ENCODE measurements at regions not wholly inside any gene's neighbourhood (a gene's known extent, or its start where the extent isn't known, plus 50 kb on each side); places are given as distances from the start of the nearest gene placed in this dataset.

- Histone ChIP-seq H3K36me3 (replicated peaks in 1 of 2; ENCODE audit: control insufficient read depth in 1 of 2, insufficient read depth in 2 of 2, low read length in 2 of 2) (no peaks in the 10 kb centered on the region), H3K9ac (ENCODE audit: insufficient read depth, low read length, poor library complexity, severe bottlenecking) (no peak overlapping the region), H3K4me2 (replicated peaks; ENCODE audit: extremely low read depth, low read length, poor library complexity, severe bottlenecking) (no peak overlapping the region), H3K4me3 (replicated peaks in 1 of 3; ENCODE audit: low read depth in 2 of 3, low read length in 3 of 3) (no peak overlapping the region), H3K79me2 (ENCODE audit: insufficient read depth, low read length) (no peaks in the 10 kb centered on the region), H4K20me1 (ENCODE audit: insufficient read depth, low read length) (no peaks in the 10 kb centered on the region), H3K4me1 (ENCODE audit: control insufficient read depth in 1 of 2, insufficient read depth in 2 of 2, low read length in 2 of 2) (no peaks in the 10 kb centered on the region), H3K9me3 (replicated peaks in 1 of 2; ENCODE audit: control insufficient read depth in 1 of 2, insufficient read depth in 1 of 2, low read length in 2 of 2) (peaks cover 0 to 6% of the 10 kb centered on the region in 2 donors), H3K27me3 (ENCODE audit: control insufficient read depth in 2 of 2, insufficient read depth in 2 of 2, low read length in 2 of 2) (no peaks in the 10 kb centered on the region), H3K27ac (ENCODE audit: low read depth in 1 of 2, low read length in 2 of 2) (no peak overlapping the region), H2AFZ (ENCODE audit: insufficient read depth, low read depth, low read length, poor library complexity, severe bottlenecking) (no peak overlapping the region)
- DNase-seq, result no peak
- TF ChIP-seq CTCF (IDR thresholded peaks at IDR 0.05), result no peak
- Mint-ChIP-seq H3K9me3 (peaks cover 0 to 8% (median 6%) of the 10 kb centered on the region in 7 donors), H3K4me1 (no peaks in the 10 kb centered on the region), H3K36me3 (no peaks in the 10 kb centered on the region), H3K27me3 (ENCODE audit: low read depth in 3 of 3) (peaks cover 0 to 1% (median 1%) of the 10 kb centered on the region in 3 donors), H3K4me3 (no peak overlapping the region), H3K27ac (no peak overlapping the region)
- intact Hi-C loops (cut with micrococcal nuclease), result no loop called here
- WGBS (ENCODE audit: insufficient coverage), result no CpG with 5 or more reads among the region's 2 CpGs
Measured at GRCh38 chr10:83289373-83289772, 849.9 kb upstream of the GHITM start.

GRCh38 chr10:83289948-83290347 is 849.4 kb upstream of the GHITM start:
- Histone ChIP-seq H3K4me2 (replicated peaks; ENCODE audit: extremely low read depth, low read length, poor library complexity, severe bottlenecking) (no peak overlapping the region), H3K79me2 (ENCODE audit: insufficient read depth, low read length) (no peaks in the 10 kb centered on the region), H2AFZ (ENCODE audit: insufficient read depth, low read depth, low read length, poor library complexity, severe bottlenecking) (no peak overlapping the region), H3K9ac (ENCODE audit: insufficient read depth, low read length, poor library complexity, severe bottlenecking) (no peak overlapping the region), H3K4me1 (ENCODE audit: control insufficient read depth in 1 of 2, insufficient read depth in 2 of 2, low read length in 2 of 2) (no peaks in the 10 kb centered on the region), H4K20me1 (ENCODE audit: insufficient read depth, low read length) (no peaks in the 10 kb centered on the region), H3K9me3 (replicated peaks in 1 of 2; ENCODE audit: control insufficient read depth in 1 of 2, insufficient read depth in 1 of 2, low read length in 2 of 2) (peaks cover 0 to 6% of the 10 kb centered on the region in 2 donors), H3K36me3 (replicated peaks in 1 of 2; ENCODE audit: control insufficient read depth in 1 of 2, insufficient read depth in 2 of 2, low read length in 2 of 2) (no peaks in the 10 kb centered on the region), H3K4me3 (replicated peaks in 1 of 3; ENCODE audit: low read depth in 2 of 3, low read length in 3 of 3) (no peak overlapping the region), H3K27ac (ENCODE audit: low read depth in 1 of 2, low read length in 2 of 2) (no peak overlapping the region), H3K27me3 (ENCODE audit: control insufficient read depth in 2 of 2, insufficient read depth in 2 of 2, low read length in 2 of 2) (no peaks in the 10 kb centered on the region)
- DNase-seq, result no peak
- peaks cover 0 to 7% (median 6%) of the 10 kb centered on the region in 7 donors for H3K9me3 Mint-ChIP-seq
- intact Hi-C loops (cut with micrococcal nuclease), result no loop called here
- peaks cover 0 to 1% (median 1%) of the 10 kb centered on the region in 3 donors for H3K27me3 Mint-ChIP-seq (ENCODE audit: low read depth in 3 of 3)
- no peaks in the 10 kb centered on the region for H3K4me1 Mint-ChIP-seq
- no peaks in the 10 kb centered on the region for H3K36me3 Mint-ChIP-seq
- no peak overlapping the region for H3K4me3 Mint-ChIP-seq
- no CpG with 5 or more reads among the region's 1 CpG for WGBS (ENCODE audit: insufficient coverage)
- no peak for TF ChIP-seq CTCF (IDR thresholded peaks at IDR 0.05)
- no peak overlapping the region for H3K27ac Mint-ChIP-seq

Measured in CD14-positive monocyte (primary cell).